ENCODE measurements at regions not wholly inside any gene's neighbourhood (a gene's known extent, or its start where the extent isn't known, plus 50 kb on each side); places are given as distances from the start of the nearest gene placed in this dataset.

DNA sequence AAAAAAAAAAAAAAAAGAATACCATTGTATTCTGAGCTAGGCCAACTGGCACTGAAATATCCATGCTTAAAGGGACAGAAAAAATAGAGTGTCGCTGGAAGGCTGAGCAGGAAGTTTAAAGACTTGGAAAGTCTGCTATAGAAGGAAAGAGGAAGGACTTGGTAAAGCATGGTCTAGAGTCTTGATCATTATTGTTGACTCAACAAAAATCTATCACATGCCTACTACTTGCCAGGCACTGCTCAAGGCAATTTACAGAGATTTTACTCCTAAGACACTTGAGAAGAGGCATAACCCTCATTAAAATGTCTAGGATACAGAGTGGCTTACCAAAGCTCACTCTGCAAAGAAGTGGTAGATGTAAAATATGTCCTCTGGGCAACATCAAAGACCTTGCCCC lies 324.0 kb upstream of the DAB1 start:
- DNase-seq (no peak), ATAC-seq (no peak)
- no peak overlapping the region for H3K27ac ChIP-seq
- no peaks in the 10 kb centered on the region for H3K4me1 ChIP-seq
- intact Hi-C loops (cut with DNase I): no loop called here
- TF ChIP-seq, protein P1, sequence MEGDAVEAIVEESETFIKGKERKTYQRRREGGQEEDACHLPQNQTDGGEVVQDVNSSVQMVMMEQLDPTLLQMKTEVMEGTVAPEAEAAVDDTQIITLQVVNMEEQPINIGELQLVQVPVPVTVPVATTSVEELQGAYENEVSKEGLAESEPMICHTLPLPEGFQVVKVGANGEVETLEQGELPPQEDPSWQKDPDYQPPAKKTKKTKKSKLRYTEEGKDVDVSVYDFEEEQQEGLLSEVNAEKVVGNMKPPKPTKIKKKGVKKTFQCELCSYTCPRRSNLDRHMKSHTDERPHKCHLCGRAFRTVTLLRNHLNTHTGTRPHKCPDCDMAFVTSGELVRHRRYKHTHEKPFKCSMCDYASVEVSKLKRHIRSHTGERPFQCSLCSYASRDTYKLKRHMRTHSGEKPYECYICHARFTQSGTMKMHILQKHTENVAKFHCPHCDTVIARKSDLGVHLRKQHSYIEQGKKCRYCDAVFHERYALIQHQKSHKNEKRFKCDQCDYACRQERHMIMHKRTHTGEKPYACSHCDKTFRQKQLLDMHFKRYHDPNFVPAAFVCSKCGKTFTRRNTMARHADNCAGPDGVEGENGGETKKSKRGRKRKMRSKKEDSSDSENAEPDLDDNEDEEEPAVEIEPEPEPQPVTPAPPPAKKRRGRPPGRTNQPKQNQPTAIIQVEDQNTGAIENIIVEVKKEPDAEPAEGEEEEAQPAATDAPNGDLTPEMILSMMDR (IDR thresholded peaks at IDR 0.05): no peak
- no peak for TF ChIP-seq POLR2A (IDR thresholded peaks at IDR 0.05)
- H3K27me3 ChIP-seq: no peaks in the 10 kb centered on the region
- H3K9me3 ChIP-seq: no peaks in the 10 kb centered on the region
- WGBS, 4 donors: 84 to 92% (median 88%) methylated on average over 1 of the region's 1 CpG
- no peaks in the 10 kb centered on the region for H3K36me3 ChIP-seq
- H3K4me3 ChIP-seq: no peak overlapping the region

DNA sequence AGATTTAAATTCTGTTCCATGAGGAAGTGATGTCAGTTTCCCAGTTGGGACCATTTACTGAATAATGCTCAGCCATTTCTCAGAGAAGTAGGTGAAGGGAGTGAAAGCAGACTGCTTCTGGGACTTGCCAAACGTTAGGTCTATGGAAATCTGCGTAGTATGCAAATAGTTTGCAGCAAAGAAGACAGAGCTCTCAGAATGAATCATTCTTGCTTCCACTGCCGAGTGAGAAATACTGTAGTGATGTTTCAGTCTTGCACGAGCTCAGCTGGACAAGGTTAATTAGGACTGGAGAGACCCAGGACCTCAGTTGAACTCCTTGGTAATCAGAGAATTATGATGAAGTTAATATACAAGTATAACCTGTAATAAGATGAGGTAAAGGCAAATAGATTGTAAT lies 317.7 kb upstream of the DAB1 start:
- intact Hi-C loops (cut with DNase I): no loop called here
- no peak overlapping the region for H3K4me3 ChIP-seq
- H3K9me3 ChIP-seq: no peaks in the 10 kb centered on the region
- H3K4me1 ChIP-seq: no peaks in the 10 kb centered on the region
- 76 to 86% (median 81%) methylated on average over 4 of the region's 4 CpGs for WGBS, 4 donors
- ATAC-seq (no peak), DNase-seq (no peak)
- TF ChIP-seq POLR2A (IDR thresholded peaks at IDR 0.05): no peak
- TF ChIP-seq, protein P1 (IDR thresholded peaks at IDR 0.05): no peak
- H3K27me3 ChIP-seq: no peaks in the 10 kb centered on the region
- H3K27ac ChIP-seq: no peak overlapping the region
- H3K36me3 ChIP-seq: no peaks in the 10 kb centered on the region

DNA sequence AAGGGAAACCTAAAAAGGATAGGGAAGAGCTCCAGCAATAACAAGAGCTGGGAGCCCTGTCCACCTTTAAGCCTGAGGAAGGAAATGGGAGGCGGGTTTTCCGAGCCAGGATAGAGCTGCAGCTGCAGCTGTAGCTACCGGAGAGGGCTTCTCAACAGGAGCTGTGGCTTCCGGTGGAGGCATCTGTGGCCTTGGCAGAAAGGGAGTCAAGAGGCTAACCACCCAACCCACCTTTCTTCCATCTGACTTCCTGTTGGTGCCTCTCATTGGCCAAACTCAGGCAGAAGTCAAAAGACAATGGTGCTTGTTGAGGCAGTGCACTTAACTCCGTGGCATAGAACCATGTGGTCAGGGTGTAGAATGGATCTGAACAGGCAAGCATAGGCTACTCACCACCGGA lies 313.1 kb upstream of the DAB1 start:
- WGBS, 4 donors: 60 to 74% (median 68%) methylated on average over 6 of the region's 6 CpGs
- ATAC-seq: no peak

DNA sequence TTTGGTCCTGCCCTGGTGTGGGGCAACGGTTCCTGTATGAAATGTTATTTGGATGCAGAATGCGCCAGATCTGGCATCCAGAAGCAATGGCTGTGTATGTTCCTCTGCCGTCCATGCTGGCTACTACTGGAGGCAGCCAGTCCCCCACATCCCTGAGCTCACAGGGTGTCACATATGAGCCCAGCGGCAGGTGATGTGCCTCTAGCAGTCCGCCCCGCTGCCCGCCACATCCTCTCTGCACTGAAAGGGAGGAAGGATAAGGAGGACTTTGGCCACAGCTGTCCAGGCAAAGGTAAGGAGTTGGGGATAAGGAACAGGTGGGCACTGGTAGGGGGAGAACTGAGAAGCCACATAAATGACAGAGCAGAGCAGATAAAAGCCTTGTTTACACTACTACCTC lies 305.3 kb upstream of the DAB1 start:
- no peak overlapping the region for H3K27ac ChIP-seq
- ATAC-seq: no peak
- TF ChIP-seq POLR2A (IDR thresholded peaks at IDR 0.05): no peak
- TF ChIP-seq, protein P1 (IDR thresholded peaks at IDR 0.05): no peak
- 84 to 96% (median 91%) methylated on average over 7 of the region's 7 CpGs for WGBS, 4 donors
- no peaks in the 10 kb centered on the region for H3K36me3 ChIP-seq
- no peaks in the 10 kb centered on the region for H3K27me3 ChIP-seq
- no peak overlapping the region for H3K4me3 ChIP-seq
- no peaks in the 10 kb centered on the region for H3K4me1 ChIP-seq
- no peaks in the 10 kb centered on the region for H3K9me3 ChIP-seq
- no peak for DNase-seq
- intact Hi-C loops (cut with DNase I): loop anchor here in 1 of 10 donors (10.0 kb wide), 1 partner anchor 304 kb away; the partner anchor contains the start of gene DAB1

More for the DNA sequence above, 313.1 kb upstream of the DAB1 start:
- intact Hi-C loops (cut with DNase I): loop anchor here in 1 of 10 donors (10.0 kb wide), 1 partner anchor 902 kb away; no protein-coding TSS in a partner anchor
- Histone ChIP-seq H3K4me1 (no peaks in the 10 kb centered on the region), H3K4me3 (no peak overlapping the region), H3K27ac (no peak overlapping the region), H3K9me3 (no peaks in the 10 kb centered on the region), H3K36me3 (no peaks in the 10 kb centered on the region), H3K27me3 (no peaks in the 10 kb centered on the region)
- TF ChIP-seq, protein P1 (IDR thresholded peaks at IDR 0.05): no peak
- TF ChIP-seq POLR2A (IDR thresholded peaks at IDR 0.05): no peak
- no peak for DNase-seq
